GM10266 (cell line): ENCODE measurements at regions not wholly inside any gene's neighbourhood (a gene's known extent, or its start where the extent isn't known, plus 50 kb on each side); places are given as distances from the start of the nearest gene placed in this dataset.

Source experiments
- DNase-seq: peaks from one replicate; pipeline ENCODE4 v3.0.0; 2012; ENCODE audit errors: extremely low spot score
- CTCF ChIP-seq: IDR thresholded peaks from 2 replicates; pipeline ENCODE4 v1.5.1; 2012; ENCODE audit warnings: mild to moderate bottlenecking, low read depth; ENCODE audit not compliant: control insufficient read depth, insufficient read depth; ENCODE audit errors: missing control alignments

GRCh38 chr15:47212222-47213010 is 504.9 kb upstream of the SEMA6D start:
- no peak for TF ChIP-seq CTCF
- DNase-seq: no peak

GRCh38 chr15:47213883-47214282 is 503.4 kb upstream of the SEMA6D start:
- DNase-seq: no peak
- no peak for TF ChIP-seq CTCF

- no peak for TF ChIP-seq CTCF
- DNase-seq: no peak
Observed at GRCh38 chr15:47218295-47218694, 499.0 kb upstream of the SEMA6D start.

GRCh38 chr15:47244361-47244760 is 472.9 kb upstream of the SEMA6D start:
- no peak for TF ChIP-seq CTCF
- no peak for DNase-seq

- no peak for DNase-seq
- no peak for TF ChIP-seq CTCF
Observed at GRCh38 chr15:47246317-47246716, 471.0 kb upstream of the SEMA6D start.

GRCh38 chr15:47258521-47258920 is 458.8 kb upstream of the SEMA6D start:
- TF ChIP-seq CTCF: no peak
- no peak for DNase-seq

- DNase-seq: no peak
- TF ChIP-seq CTCF: no peak
Observed at GRCh38 chr15:47265686-47266085, 451.6 kb upstream of the SEMA6D start.
